ENCODE measurements at regions not wholly inside any gene's neighbourhood (a gene's known extent, or its start where the extent isn't known, plus 50 kb on each side); places are given as distances from the start of the nearest gene placed in this dataset.

GRCh38 chr3:194777729-194778128 is 92.0 kb downstream of the FAM43A start:
- TF ChIP-seq EZH2phosphoT487 (IDR thresholded peaks at IDR 0.05) = no peak
- TF ChIP-seq, protein P1, sequence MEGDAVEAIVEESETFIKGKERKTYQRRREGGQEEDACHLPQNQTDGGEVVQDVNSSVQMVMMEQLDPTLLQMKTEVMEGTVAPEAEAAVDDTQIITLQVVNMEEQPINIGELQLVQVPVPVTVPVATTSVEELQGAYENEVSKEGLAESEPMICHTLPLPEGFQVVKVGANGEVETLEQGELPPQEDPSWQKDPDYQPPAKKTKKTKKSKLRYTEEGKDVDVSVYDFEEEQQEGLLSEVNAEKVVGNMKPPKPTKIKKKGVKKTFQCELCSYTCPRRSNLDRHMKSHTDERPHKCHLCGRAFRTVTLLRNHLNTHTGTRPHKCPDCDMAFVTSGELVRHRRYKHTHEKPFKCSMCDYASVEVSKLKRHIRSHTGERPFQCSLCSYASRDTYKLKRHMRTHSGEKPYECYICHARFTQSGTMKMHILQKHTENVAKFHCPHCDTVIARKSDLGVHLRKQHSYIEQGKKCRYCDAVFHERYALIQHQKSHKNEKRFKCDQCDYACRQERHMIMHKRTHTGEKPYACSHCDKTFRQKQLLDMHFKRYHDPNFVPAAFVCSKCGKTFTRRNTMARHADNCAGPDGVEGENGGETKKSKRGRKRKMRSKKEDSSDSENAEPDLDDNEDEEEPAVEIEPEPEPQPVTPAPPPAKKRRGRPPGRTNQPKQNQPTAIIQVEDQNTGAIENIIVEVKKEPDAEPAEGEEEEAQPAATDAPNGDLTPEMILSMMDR (IDR thresholded peaks at IDR 0.05) = no peak
